NCI-H187 treated with DMSO at 0.1 percent for 48 hours (cell line): ENCODE measurements at regions not wholly inside any gene's neighbourhood (a gene's known extent, or its start where the extent isn't known, plus 50 kb on each side); places are given as distances from the start of the nearest gene placed in this dataset.

Experiments used
- DNase-seq: peaks from one replicate; lab custom pipeline; 2025; lab: John Stamatoyannopoulos, UW

- DNase-seq: no peak
Measured at GRCh38 chr4:23741681-23742191, 148.1 kb downstream of the PPARGC1A start.

- DNase-seq: no peak
Measured at GRCh38 chr4:23737571-23737970, 152.3 kb downstream of the PPARGC1A start.

GRCh38 chr4:23736466-23736865 is 153.4 kb downstream of the PPARGC1A start:
- no peak for DNase-seq

GRCh38 chr4:23734000-23734399 is 155.8 kb downstream of the PPARGC1A start:
- DNase-seq: no peak

GRCh38 chr4:23733476-23733875 is 156.4 kb downstream of the PPARGC1A start:
- DNase-seq: no peak

GRCh38 chr4:23730998-23731397 is 158.8 kb downstream of the PPARGC1A start:
- DNase-seq: no peak

- no peak for DNase-seq
Measured at GRCh38 chr4:23728971-23729370, 160.9 kb downstream of the PPARGC1A start.

- no peak for DNase-seq
Measured at GRCh38 chr4:23728393-23728792, 161.5 kb downstream of the PPARGC1A start.

GRCh38 chr4:23720556-23720955 is 169.3 kb downstream of the PPARGC1A start:
- DNase-seq: no peak

GRCh38 chr4:23718435-23718834 is 171.4 kb downstream of the PPARGC1A start:
- DNase-seq: no peak

GRCh38 chr4:23717528-23718248 is 172.2 kb downstream of the PPARGC1A start:
- no peak for DNase-seq

- DNase-seq: no peak
Measured at GRCh38 chr4:23710298-23710697, 179.5 kb downstream of the PPARGC1A start.

GRCh38 chr4:23707652-23708026 is 182.2 kb downstream of the PPARGC1A start:
- no peak for DNase-seq

GRCh38 chr4:23706972-23707651 is 182.7 kb downstream of the PPARGC1A start:
- DNase-seq: no peak

- no peak for DNase-seq
Measured at GRCh38 chr4:23700197-23700596, 189.7 kb downstream of the PPARGC1A start.

GRCh38 chr4:23697722-23698121 is 192.1 kb downstream of the PPARGC1A start:
- no peak for DNase-seq

- no peak for DNase-seq
Measured at GRCh38 chr4:23697001-23697528, 192.8 kb downstream of the PPARGC1A start.

GRCh38 chr4:23686169-23686897 is 203.5 kb downstream of the PPARGC1A start:
- peak; percentile 25 for DNase-seq

GRCh38 chr4:23685471-23685870 is 204.4 kb downstream of the PPARGC1A start:
- no peak for DNase-seq

- no peak for DNase-seq
Measured at GRCh38 chr4:23680671-23681518, 209.0 kb downstream of the PPARGC1A start.

- DNase-seq: no peak
Measured at GRCh38 chr4:23674694-23675093, 215.2 kb downstream of the PPARGC1A start.

- DNase-seq: no peak
Measured at GRCh38 chr4:23667659-23668058, 222.2 kb downstream of the PPARGC1A start.
